A549 (cell line): ENCODE measurements at regions not wholly inside any gene's neighbourhood (a gene's known extent, or its start where the extent isn't known, plus 50 kb on each side); places are given as distances from the start of the nearest gene placed in this dataset.

Experiments used
- ATAC-seq, 2 experiments: fragments of 200-7000 bp in 1 of 2; fragments of >200 bp in 1 of 2; cut with Nextera tagmentation in 1 of 2; cut with Tn5 transposase in 1 of 2; 3 replicates each; pipeline versions ENCODE4 v1.8.0 to v1.9.1; 2018 to 2020; ENCODE audit warnings: mild to moderate bottlenecking in 1 of 2, moderate library complexity in 1 of 2
- CTCF ChIA-PET: fragments of 300-600 bp; sonication (Branson Sonifier 250); formaldehyde crosslinking; extraction: SDS; loops from one replicate; lab custom pipeline; 2021; ENCODE audit warnings: antibody characterized with exemption, inconsistent platforms; lab: Yijun Ruan, JAX
- POLR2A ChIA-PET: fragments of 350-600 bp; formaldehyde crosslinking; extraction: SDS; loops from one replicate; lab custom pipeline; 2021; ENCODE audit warnings: antibody characterized with exemption, inconsistent platforms; lab: Yijun Ruan, JAX
- DNase-seq, 2 experiments: peaks; one replicate each; pipeline versions ENCODE4 v3.0.0 to v3.0.0-alpha.2; 2011 to 2016; ENCODE audit warnings: low read depth in 1 of 2, low spot score in 1 of 2
- FAIRE-seq: peaks from 2 replicates; lab custom pipeline; 2011; peaks lifted over from hg19 to GRCh38; lab: Jason Lieb, UNC
- H3K27ac ChIP-seq, 2 experiments: fragments of >200 bp; sonication (Bioruptor Twin); formaldehyde crosslinking; 3 replicates each; pipeline ENCODE4 v1.5.1; 2016 to 2017
- H3K4me1 ChIP-seq: fragments of >200 bp; sonication (Bioruptor Twin); formaldehyde crosslinking; 3 replicates; pipeline ENCODE4 v1.6.1; 2016
- H3K4me2 ChIP-seq: fragments of >200 bp; sonication (Bioruptor Twin); formaldehyde crosslinking; 3 replicates; pipeline ENCODE4 v1.6.1; 2016
- H3K4me3 ChIP-seq: fragments of >200 bp; sonication (Bioruptor Twin); formaldehyde crosslinking; 3 replicates; pipeline ENCODE4 v1.5.1; 2016
- H3K9me3 ChIP-seq: fragments of >200 bp; sonication (Bioruptor Twin); formaldehyde crosslinking; 3 replicates; pipeline ENCODE4 v1.6.1; 2016
- BCL3 ChIP-seq: fragments of >200 bp; sonication (Bioruptor Twin); formaldehyde crosslinking; IDR thresholded peaks from 3 replicates; pipeline ENCODE4 v1.6.1; 2016
- CBX8 ChIP-seq: fragments of 200-600 bp; sonication (generic); IDR thresholded peaks from 2 replicates; pipeline ENCODE4 v1.6.1; 2016
- CTCF ChIP-seq: fragments of >200 bp; sonication (Bioruptor Twin); formaldehyde crosslinking; IDR thresholded peaks from 3 replicates; pipeline ENCODE4 v1.5.1; 2016
- EHF ChIP-seq: fragments of 250-450 bp; sonication (Bioruptor Pico); IDR thresholded peaks from 2 replicates; pipeline ENCODE4 v1.5.0; 2020; ENCODE audit warnings: mild to moderate bottlenecking
- ESRRA ChIP-seq: fragments of 150-350 bp; IDR thresholded peaks from 2 replicates; pipeline ENCODE4 v1.6.1; 2014; ENCODE audit warnings: mild to moderate bottlenecking, low read length, borderline replicate concordance
- FOSL2 ChIP-seq, 2 experiments: fragments of 450-650 bp in 1 of 2; fragments of >200 bp in 1 of 2; sonication (Bioruptor Twin) in 1 of 2; formaldehyde crosslinking; IDR thresholded peaks; 2 replicates each; pipeline versions ENCODE4 v1.5.0 to v1.6.1; 2016 to 2020; ENCODE audit warnings: mild to moderate bottlenecking in 1 of 2, moderate library complexity in 1 of 2
- FOXS1 ChIP-seq: fragments of 250-450 bp; sonication (Bioruptor Pico); IDR thresholded peaks from 2 replicates; pipeline ENCODE4 v1.5.0; 2020; ENCODE audit warnings: mild to moderate bottlenecking, moderate library complexity
- GATA3 ChIP-seq: IDR thresholded peaks from 2 replicates; pipeline ENCODE4 v1.6.1; 2012; ENCODE audit warnings: borderline replicate concordance
- HDAC2 ChIP-seq: fragments of 200-600 bp; sonication (generic); IDR thresholded peaks from 2 replicates; pipeline ENCODE4 v1.6.1; 2016
- HEYL ChIP-seq: fragments of 250-450 bp; sonication (Bioruptor Pico); IDR thresholded peaks from 2 replicates; pipeline ENCODE4 v1.8.0; 2021; ENCODE audit warnings: mild to moderate bottlenecking, moderate library complexity
- HOXB13 ChIP-seq: fragments of 250-450 bp; sonication (Bioruptor Pico); IDR thresholded peaks from 2 replicates; pipeline ENCODE4 v1.5.0; 2020; ENCODE audit warnings: low read depth, mild to moderate bottlenecking, moderate library complexity
- JUNB ChIP-seq: fragments of >200 bp; sonication (Bioruptor Twin); formaldehyde crosslinking; IDR thresholded peaks from 2 replicates; pipeline ENCODE4 v1.6.1; 2016
- MYC ChIP-seq: IDR thresholded peaks from 2 replicates; pipeline ENCODE4 v1.6.1; 2012; ENCODE audit warnings: mild to moderate bottlenecking, inconsistent platforms, low read length, improper control_type of control experiment, borderline replicate concordance
- NR3C1 ChIP-seq: fragments of >200 bp; sonication (Bioruptor Twin); formaldehyde crosslinking; IDR thresholded peaks from 3 replicates; pipeline ENCODE4 v1.6.1; 2017
- PBX3 ChIP-seq: IDR thresholded peaks from 2 replicates; pipeline ENCODE4 v1.6.1; 2012
- POLR2A ChIP-seq: IDR thresholded peaks from 2 replicates; pipeline ENCODE4 v1.6.1; 2012; ENCODE audit warnings: mild to moderate bottlenecking, low read length
- RAD21 ChIP-seq, 2 experiments: fragments of >200 bp in 1 of 2; sonication (Bioruptor Twin) in 1 of 2; formaldehyde crosslinking in 1 of 2; IDR thresholded peaks in 1 of 2; conservative IDR thresholded peaks in 1 of 2; 2 replicates in 1 of 2; 3 replicates in 1 of 2; pipeline ENCODE4 v1.6.1; 2012 to 2018; ENCODE audit warnings: inconsistent platforms in 1 of 2
- RARB ChIP-seq: fragments of 250-450 bp; sonication (Bioruptor Pico); IDR thresholded peaks from 2 replicates; pipeline ENCODE4 v1.8.0; 2021; ENCODE audit warnings: mild to moderate bottlenecking, moderate library complexity
- RCOR1 ChIP-seq: fragments of 150-350 bp; IDR thresholded peaks from 2 replicates; pipeline ENCODE4 v1.6.1; 2014; ENCODE audit warnings: antibody characterized with exemption, low read length, low read depth
- SREBF2 ChIP-seq: fragments of 450-650 bp; IDR thresholded peaks from 2 replicates; pipeline ENCODE4 v1.6.1; 2014; ENCODE audit warnings: mild to moderate bottlenecking, moderate library complexity
- TFCP2L1 ChIP-seq: fragments of 250-450 bp; sonication (Bioruptor Pico); IDR thresholded peaks from 2 replicates; pipeline ENCODE4 v1.5.0; 2021; ENCODE audit warnings: mild to moderate bottlenecking
- USF2 ChIP-seq: fragments of 450-650 bp; IDR thresholded peaks from 2 replicates; pipeline ENCODE4 v1.6.1; 2014; ENCODE audit warnings: antibody characterized with exemption
- ZC3H11A ChIP-seq: fragments of 450-650 bp; IDR thresholded peaks from 2 replicates; pipeline ENCODE4 v1.6.1; 2014; ENCODE audit warnings: antibody characterized with exemption, mild to moderate bottlenecking
- ZFP36 ChIP-seq: fragments of 450-650 bp; IDR thresholded peaks from 2 replicates; pipeline ENCODE4 v1.6.1; 2014; ENCODE audit warnings: borderline replicate concordance; ENCODE audit not compliant: partially characterized antibody
- ZSCAN20 ChIP-seq: fragments of 250-450 bp; sonication (Bioruptor Pico); IDR thresholded peaks from 2 replicates; pipeline ENCODE4 v1.8.0; 2022; ENCODE audit warnings: mild to moderate bottlenecking, moderate library complexity
- WGBS: methylation state at CpG from one replicate; pipeline ENCODE4 v1.1.6; 2017; ENCODE audit errors: missing lambda C conversion rate; 5-methylcytosine and 5-hydroxymethylcytosine counted together

- POLR2A ChIA-PET: no interaction called here
- H3K4me3 ChIP-seq: no peak overlapping the region
Measured at GRCh38 chr11:93958991-93959390, 62.2 kb upstream of the HEPHL1 start.

GRCh38 chr11:93959663-93960062 lies 61.5 kb upstream of the HEPHL1 start:
- no peaks in the 10 kb centered on the region for H3K4me1 ChIP-seq
- no peak for TF ChIP-seq ESRRA
- TF ChIP-seq NR3C1: no peak
- TF ChIP-seq TFCP2L1 (CRISPR knock-in tag): no peak
- no peak for TF ChIP-seq EHF (CRISPR knock-in tag)
- no peak for TF ChIP-seq BCL3
- no peak for TF ChIP-seq FOXS1
- no peak for TF ChIP-seq HOXB13 (CRISPR knock-in tag)
- TF ChIP-seq MYC: no peak
- no peak for TF ChIP-seq SREBF2
- TF ChIP-seq ZFP36: no peak
- no peak for TF ChIP-seq CBX8
- no peak for TF ChIP-seq RARB (CRISPR knock-in tag)
- no peak for TF ChIP-seq JUNB
- no peak for TF ChIP-seq ZSCAN20
- no peak overlapping the region for H3K27ac ChIP-seq
- H3K9me3 ChIP-seq: no peaks in the 10 kb centered on the region
- no peak for DNase-seq
- no peak overlapping the region for H3K4me3 ChIP-seq
- FAIRE-seq: no peak
- ChIA-PET CTCF (no interaction called here), POLR2A (no interaction called here)
- no peak for ATAC-seq
- 32% methylated on average over 5 of the region's 5 CpGs for WGBS
- H3K4me2 ChIP-seq: no peak overlapping the region

More at GRCh38 chr11:93958991-93959390, 62.2 kb upstream of the HEPHL1 start:
- Histone ChIP-seq H3K27ac (no peak overlapping the region), H3K4me2 (no peak overlapping the region), H3K9me3 (no peaks in the 10 kb centered on the region)
- no peak for FAIRE-seq
- CTCF ChIA-PET: no interaction called here
- no peak for ATAC-seq
- TF ChIP-seq RAD21 (conservative IDR thresholded peaks at IDR 0.05 in 1 of 2, IDR thresholded peaks at IDR 0.05 in 1 of 2) (no peak), CTCF (no peak), POLR2A (no peak), HDAC2 (no peak), PBX3 (no peak), GATA3 (no peak), SREBF2 (no peak), ESRRA (no peak), USF2 (no peak), HOXB13 (CRISPR knock-in tag) (no peak), FOSL2 (IDR thresholded peaks at IDR 0.05) (no peak), FOSL2 (CRISPR knock-in tag; IDR thresholded peaks at IDR 0.05) (no peak), HEYL (no peak), RCOR1 (no peak), ZC3H11A (no peak)
- TF ChIP-seq, all 56 proteins: peak for 0
- 0% methylated on average over 3 of the region's 3 CpGs for WGBS
- no peak for DNase-seq
- H3K4me1 ChIP-seq: no peaks in the 10 kb centered on the region
